Astrocyte of the spinal cord (primary cell): ENCODE measurements at regions not wholly inside any gene's neighbourhood (a gene's known extent, or its start where the extent isn't known, plus 50 kb on each side); places are given as distances from the start of the nearest gene placed in this dataset.
A peak's percentile ranks its signal among the peaks of the same experiment; 100 is the strongest.
"Not testable (repeated sequence)": the region's sequence is repeated elsewhere in the genome, so short reads cannot be mapped to it uniquely, and the experiment has no call there.

ENCODE experiments used
- DNase-seq: peaks from one replicate; pipeline ENCODE4 v3.0.0; 2011; ENCODE audit warnings: low read depth, low spot score
- H3K4me3 ChIP-seq: 2 replicates; pipeline ENCODE4 v1.5.1; 2011; ENCODE audit warnings: low read depth, mild to moderate bottlenecking, low read length, moderate library complexity
- CTCF ChIP-seq: IDR thresholded peaks from 2 replicates; pipeline ENCODE4 v1.5.1; 2012; ENCODE audit warnings: low read depth, mild to moderate bottlenecking, low read length, inconsistent platforms
- in situ Hi-C: cut with HindIII; loops from 2 replicates; pipeline ENCODE4 v1.10.0; 2017; ENCODE audit warnings: low sequenced_read_pairs

- no peak overlapping the region for H3K4me3 ChIP-seq
- in situ Hi-C loops, result no loop called here
- no peak for TF ChIP-seq CTCF
- no peak for DNase-seq
Observed at GRCh38 chr12:88836156-88836555, 255.9 kb upstream of the KITLG start.

- TF ChIP-seq CTCF, result no peak
- H3K4me3 ChIP-seq, result no peak overlapping the region
- DNase-seq, result no peak
- in situ Hi-C loops, result no loop called here
Observed at GRCh38 chr12:88834226-88834625, 254.0 kb upstream of the KITLG start.

- in situ Hi-C loops, result no loop called here
- no peak overlapping the region for H3K4me3 ChIP-seq
- no peak for TF ChIP-seq CTCF
- no peak for DNase-seq
Observed at GRCh38 chr12:88833641-88834116, 253.4 kb upstream of the KITLG start.

- H3K4me3 ChIP-seq, in situ Hi-C loops, DNase-seq: not testable (repeated sequence)
Observed at GRCh38 chr12:88828537-88828936, 248.3 kb upstream of the KITLG start.

- DNase-seq, result no peak
- in situ Hi-C loops, result no loop called here
- no peak for TF ChIP-seq CTCF
Observed at GRCh38 chr12:88820012-88820411, 239.7 kb upstream of the KITLG start.

GRCh38 chr12:88816201-88816600 lies 235.9 kb upstream of the KITLG start:
- in situ Hi-C loops, result no loop called here
- no peak for TF ChIP-seq CTCF
- no peak overlapping the region for H3K4me3 ChIP-seq
- peak; percentile 25 for DNase-seq

More at GRCh38 chr12:88820012-88820411, 239.7 kb upstream of the KITLG start:
- H3K4me3 ChIP-seq, result no peak overlapping the region

- no peak overlapping the region for H3K4me3 ChIP-seq
- TF ChIP-seq CTCF, result no peak
- in situ Hi-C loops, result no loop called here
- DNase-seq, result no peak
Observed at GRCh38 chr12:88814779-88815178, 234.5 kb upstream of the KITLG start.
